NCI-H1092 (cell line): ENCODE measurements at regions not wholly inside any gene's neighbourhood (a gene's known extent, or its start where the extent isn't known, plus 50 kb on each side); places are given as distances from the start of the nearest gene placed in this dataset.

ENCODE experiments used
- DNase-seq: peaks from one replicate; lab custom pipeline; 2025; lab: John Stamatoyannopoulos, UW

DNA sequence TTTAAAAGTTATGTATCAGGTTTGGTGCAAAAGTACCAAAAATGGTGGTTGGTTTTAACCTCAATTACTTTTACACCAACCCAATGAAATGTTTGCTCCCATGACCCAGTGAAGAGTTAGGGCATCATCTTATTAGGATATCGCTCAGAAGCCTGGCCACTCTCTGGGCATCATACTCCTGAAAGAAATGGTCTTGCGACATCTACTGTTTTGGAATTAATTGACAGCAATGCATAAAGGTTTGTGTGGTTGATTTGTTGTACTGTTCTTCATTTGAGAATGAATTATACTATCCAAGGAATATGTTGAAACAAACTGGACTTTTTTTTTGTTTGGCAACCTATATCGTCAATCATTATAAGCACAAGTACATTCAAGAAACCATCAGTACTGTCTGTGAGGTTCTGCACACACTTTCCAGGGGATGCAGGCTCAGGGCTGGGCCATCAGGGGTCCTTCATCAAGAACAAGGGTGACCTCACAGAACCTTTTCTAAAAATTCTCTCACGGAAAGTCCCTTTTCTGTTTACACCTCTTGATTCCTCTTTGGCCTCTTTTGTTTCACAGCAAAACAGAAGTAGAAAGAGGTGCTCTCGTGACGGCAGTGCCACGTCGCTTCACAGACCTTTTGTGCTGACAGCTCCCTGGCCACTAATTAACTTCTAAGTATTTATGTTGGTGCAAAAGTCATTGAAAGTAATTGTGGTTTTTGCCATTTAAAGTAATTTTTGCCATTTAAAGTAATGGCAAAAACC lies 117.2 kb upstream of the KLF6 start:
- DNase-seq, result no peak

DNA sequence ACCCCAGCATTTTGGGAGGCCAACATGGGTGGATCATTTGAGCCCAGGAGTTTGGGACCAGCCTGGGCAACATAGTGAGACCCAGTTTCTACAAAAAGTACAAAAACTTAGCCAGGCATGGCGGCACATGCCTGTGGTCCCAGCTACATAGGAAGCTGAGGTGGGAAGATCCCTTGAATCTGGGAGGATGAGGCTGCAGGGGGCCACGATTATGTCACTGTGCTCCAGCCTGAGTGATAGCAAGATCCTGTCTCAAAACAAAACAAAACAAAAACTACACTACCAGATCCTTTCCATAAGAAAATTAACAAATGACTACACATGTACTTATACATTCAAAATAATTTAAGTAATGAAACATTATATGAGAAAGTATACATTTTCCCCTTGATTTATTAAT lies 116.4 kb upstream of the KLF6 start:
- DNase-seq, result no peak

DNA sequence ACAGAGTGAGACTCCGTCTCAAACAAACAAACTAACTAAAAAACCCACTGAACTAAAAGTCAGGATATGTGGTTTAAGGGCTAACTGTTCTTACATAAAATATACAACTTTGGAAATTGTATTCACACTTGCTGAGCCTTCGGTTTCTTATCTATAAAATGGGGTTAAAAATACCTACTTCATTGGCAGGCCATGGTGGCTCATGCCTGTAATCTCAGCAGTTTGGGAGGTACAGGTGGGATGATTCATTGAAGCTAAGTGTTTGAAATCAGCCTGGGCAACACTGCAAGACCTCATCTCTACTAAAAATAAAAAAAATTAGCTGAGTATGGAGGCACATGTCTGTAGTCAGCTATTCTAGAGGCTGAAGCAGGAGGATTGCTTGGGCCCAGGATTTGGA lies 115.4 kb upstream of the KLF6 start:
- DNase-seq, result no peak

DNA sequence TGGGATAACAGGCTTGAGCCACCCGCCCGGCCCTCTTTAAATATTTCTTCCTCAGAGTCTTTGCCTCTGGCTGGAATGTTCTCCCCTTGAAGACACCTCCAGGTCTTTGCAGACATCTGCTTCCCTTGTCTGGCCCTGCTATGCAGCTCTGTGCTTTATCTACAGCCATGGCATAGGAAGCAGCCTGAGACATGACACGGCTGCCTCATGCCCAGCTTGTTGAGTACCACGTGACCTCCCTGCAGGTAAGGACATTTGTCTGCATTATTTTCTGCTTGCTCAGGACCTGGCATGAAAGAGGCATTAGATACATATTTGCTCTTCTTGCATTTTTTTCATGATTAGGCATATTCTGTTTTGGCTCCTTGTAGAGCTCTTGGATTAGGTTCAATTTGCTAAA lies 113.8 kb upstream of the KLF6 start:
- DNase-seq, result no peak

DNA sequence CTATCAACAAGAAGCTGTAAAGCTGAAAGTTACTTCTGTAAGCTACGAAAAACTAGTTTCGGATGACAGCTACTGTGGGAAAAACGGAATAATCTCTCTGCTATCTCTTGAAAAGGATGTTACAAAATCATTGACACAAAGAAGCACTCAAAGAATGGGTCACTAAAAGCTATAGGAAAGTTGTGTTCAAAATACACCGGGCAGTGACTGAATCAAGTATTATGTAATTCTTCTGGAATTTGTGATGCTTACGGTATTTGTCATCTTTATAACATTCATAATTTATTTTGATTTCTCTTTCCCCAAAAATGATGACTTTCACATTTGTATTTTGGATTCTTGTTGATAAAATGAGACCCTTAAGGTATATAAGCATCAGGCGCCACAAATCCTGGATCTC lies 112.1 kb upstream of the KLF6 start:
- no peak for DNase-seq

DNA sequence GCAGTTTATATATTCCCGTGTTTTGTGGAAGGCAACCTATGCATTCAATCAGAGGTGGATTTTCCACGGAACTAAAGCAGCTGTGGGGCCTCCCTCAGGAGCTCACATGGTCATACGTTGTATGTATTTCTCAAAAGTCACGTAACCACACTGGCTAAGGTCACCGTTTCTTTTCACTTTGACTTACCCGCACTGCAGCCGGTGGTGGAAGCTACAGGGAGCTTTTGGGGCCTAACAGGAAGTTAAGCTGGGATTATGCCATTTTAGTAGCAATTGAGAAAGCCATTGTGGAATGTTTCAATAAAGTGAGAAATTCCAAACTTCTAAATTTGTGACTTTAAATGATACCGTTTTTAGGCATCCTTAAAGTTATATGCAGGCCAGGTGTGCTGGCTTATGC lies 111.2 kb upstream of the KLF6 start:
- DNase-seq, result no peak

DNA sequence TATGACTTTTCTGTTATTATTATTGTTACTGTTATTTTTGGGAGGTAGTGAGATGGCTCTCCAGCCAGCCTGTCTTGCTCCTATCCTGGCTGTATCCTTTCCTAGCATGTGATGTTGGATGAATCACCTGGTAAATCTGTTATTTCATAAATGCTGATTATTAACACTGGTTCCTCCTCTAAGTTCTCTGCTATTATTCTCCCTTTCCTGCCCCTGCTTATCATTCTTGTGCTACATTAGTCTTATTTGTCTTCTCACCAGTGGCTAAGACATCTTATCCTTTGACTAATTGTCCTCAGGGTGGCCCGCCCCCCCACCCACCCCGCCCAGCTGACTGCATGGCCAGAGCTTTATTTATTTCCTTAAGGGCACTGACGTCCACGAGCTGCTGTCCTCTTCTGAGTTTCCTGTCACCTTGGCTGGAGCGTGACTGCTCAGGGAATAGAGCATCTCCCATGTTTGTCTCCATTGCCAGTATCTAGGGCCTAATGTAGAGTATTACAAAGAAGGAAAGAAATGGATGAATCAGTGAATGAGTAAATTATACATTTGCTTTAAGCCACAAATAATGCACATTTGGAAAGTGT lies 110.1 kb upstream of the KLF6 start:
- no peak for DNase-seq

DNA sequence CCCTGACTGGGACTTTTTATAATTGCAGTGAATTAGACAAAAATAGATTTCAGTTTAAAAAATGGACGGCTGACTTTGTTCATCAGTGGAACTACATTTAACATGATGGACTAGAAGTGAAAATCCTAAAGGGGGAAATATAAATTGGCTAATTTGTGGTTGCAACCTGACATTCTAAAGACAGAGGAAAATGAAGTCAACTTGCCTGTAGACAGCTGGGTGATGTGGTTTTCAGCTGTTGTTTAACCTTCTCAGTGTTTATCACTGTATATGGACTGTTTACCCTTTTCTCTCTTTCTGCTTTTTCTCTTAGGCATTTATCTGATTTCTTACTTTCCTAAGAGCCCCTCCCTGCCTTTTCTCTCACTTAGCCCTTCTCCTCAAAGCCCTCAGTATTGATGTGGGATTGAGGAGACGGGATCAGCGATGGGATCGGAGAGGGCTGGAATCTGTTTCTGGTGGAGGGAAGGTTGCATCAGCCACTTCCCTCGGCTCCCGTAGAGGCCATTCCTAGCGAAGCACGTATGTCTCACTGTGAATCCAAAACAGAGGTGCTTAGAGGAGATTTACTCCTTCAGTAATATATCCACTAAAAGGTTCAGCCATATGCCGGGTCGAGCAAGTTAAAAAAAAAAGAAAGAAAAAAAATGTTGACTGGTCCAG lies 109.0 kb upstream of the KLF6 start:
- DNase-seq, result no peak

DNA sequence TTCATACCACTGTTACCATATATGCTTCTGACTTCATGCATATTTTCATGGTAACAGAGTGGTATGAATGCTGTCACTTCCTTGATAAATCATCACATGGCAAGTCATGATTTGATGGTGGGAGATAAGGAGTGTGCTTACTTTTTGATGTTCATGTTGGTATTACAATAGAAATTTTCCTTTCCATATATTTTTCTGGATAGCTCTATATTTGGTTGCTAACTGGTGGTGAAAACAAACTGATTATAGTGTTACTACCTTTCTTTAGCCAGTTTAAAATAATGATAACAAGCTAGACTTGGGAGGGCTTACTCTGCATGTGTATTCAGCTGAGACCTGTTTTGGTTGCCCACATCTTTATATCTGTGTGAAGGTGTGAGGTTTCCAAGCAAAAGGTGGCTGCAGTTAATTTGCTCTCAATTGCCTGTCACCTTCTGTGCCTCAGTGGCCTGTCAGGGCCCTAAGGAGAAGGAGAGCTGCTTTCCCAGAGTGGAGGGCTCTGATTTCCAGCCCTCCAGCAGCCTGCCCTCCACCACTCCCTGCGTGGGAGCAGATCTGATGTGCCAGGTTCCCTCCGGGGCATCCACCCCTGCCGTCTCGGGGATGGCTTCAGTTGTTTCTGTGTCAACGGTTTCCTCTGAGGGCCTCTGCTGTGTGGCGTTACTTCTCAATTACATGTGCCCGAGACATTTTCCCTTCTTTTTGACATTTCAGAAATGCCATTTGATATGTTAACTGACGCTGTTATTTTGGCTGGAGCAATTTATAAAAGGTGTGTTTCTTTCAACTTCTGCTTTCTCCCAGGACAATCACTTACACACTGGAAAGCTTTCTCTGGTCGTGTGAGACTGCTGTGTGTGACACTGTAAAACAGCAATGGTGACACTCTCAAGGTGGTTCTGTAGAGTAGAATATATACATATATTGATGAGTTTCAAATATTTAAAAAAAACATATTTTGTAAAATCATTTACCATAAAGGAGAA lies 107.7 kb upstream of the KLF6 start:
- DNase-seq, result no peak

DNA sequence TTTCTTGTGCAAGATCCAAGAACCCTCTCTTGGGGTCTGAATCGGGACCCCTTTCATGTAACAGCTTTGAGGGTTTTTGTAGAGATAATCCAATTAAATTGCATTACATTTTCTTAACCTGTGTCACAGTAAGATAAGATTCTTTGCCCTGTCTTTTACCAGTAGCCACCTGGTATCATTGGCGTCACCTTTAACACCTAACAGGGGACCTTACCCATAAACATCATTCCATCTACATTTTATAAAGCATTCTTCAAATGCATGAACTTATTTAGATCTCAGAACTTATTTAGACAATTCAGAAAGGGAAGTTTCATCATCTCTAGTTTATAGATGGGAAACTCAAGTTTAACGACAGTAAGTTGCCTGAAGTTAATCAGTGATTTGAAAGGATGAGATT lies 106.4 kb upstream of the KLF6 start:
- DNase-seq, result no peak

DNA sequence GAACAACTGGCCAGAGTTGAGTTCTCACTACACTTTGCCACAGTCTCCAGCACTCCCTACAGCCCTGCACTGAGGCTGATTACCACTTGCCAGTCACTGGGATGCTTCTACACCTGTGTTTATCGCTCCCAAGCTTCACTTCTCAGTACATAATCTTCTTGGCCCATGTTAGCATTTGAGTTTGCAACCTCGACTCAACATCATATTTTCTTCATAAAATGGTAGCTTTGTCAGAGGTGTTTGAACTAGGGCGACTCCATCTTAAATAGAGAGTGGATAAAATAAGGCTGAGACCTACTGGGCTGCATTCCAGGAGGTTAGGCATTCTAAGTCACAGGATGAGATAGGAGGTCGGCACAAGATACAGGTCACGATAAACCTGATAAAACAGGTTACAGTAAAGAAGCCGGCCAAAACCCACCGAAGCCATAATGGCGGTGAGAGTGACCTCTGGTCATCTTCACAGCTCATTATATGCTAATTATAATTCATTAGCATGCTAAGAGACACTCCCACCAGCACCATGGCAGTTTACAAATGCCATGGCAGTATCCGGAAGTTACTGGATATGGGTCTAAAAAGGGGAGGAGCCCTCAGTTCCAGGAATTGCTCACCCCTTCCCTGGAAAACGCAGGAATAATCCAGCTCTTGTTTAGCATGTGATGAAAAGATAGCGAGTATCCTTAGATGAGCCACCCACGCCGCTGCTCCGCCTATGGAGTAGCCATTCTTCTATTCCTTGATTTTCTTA lies 105.8 kb upstream of the KLF6 start:
- no peak for DNase-seq

DNA sequence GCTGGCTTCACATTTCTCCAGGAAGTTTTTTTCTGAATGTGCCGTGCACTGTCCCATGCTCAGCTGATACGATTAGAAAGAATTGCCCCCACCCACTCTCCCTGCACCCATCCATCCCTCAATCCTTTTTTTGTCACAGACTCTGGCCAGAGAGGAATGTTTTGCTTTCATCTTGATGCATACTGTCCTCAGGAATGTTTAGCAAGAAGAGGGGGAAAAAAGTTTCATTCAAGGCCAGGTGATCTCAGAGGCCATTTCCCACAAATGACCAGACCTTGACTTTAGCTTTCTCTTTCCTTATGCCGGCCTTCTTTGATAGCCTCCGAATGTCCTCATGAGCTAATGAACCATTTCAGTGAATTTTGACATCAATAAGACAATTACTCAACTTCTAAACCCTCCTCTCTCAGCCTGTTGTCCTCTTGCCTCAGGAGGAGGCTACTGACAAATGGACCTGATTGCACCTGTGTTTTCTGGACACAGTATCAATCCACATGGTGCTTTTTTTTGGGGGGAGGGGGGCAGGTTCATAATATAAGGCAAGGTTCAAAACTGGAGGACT lies 105.0 kb upstream of the KLF6 start:
- no peak for DNase-seq

DNA sequence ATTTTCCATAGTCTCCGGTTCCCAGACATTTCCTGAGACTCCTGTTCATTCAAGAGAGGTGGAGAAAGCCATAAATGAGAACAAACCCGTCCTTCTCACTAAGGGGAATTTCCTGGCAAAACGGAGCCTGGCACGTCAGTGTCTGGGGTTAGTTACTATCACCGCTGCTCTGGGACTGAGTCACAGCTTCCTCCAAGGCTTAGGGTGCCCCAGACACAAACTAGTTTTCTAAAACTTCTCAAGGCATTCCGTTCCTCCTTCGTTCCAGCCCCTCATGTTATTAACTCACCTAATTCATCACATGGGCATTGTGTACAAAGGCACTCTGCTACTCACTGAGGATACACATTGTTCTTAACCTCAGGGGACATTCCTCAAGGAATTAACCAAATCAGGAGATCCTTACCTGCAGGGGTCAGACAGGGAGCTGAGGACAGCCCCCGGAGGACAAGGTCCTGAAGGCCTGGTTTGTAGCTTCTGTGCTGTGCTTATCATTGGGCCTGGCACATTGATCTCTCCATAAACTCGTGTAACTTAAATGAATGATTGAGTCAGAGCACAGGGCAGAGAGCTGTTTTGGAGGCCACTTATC lies 103.0 kb upstream of the KLF6 start:
- no peak for DNase-seq

DNA sequence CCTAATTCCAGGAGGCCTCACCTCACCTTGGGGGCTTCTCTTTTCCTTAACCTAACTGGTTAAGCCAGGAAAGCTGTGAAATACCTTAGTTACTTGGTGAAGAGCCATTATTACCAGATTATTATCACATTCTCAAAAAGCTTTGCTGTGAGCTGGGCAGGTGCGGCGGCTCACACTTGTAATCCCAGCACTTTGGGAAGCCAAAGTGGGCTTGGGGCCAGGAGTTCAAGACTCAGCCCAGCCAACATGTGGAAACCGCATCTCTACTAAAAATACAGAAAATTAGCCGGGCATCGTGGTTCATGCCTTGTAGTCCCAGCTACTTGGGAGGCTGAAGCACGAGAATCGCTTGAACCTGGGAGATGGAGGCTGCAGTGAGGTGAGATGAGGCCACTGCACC lies 102.4 kb upstream of the KLF6 start:
- DNase-seq, result no peak

DNA sequence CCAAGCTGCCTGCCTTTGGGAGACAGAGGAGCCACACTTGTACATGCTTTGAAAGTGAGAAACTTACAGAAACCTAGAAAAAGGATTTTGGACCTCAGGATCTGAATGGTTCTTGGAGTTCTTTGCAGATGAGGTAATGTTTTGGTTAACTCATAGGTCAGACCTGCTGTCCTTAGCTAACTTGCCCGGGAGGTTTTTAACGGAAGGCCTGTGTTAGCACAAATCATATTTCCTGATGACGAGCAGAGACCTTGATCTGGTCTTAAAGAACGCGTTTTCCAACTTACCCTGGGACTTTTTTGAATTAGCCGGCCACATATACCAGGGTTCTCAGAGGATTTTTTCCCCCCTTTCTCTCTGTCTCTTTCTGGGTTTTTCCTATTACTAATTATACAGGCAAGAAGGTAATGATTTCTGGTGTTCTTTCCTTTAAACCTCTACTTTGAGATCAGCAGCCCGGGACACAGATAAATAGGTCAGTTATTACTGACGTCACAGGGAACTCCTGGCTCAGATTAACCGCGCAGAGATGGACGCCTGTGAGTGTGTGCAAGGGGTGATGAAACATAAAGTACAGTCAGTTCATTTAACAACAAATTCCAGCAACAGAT lies 101.7 kb upstream of the KLF6 start:
- DNase-seq, result no peak

DNA sequence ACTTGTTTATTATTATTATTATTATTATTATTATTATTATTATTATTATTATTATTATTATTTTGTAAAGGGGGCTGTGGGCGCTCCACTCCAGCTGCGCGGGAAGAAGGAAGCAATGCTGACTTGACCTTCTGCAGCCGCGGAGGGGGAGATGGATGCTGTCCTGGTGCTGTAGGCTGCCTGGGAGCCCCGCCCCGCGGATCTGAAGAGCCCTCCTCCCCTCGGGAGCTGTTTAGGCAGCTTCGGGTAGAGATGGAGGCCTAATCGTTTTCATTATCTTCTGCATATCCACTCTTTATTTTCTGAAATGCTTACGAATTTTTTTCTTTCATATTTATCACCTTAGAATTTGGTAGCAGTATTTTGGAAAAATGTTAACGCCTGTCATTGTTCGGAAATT lies 101.2 kb upstream of the KLF6 start:
- DNase-seq, result no peak

DNA sequence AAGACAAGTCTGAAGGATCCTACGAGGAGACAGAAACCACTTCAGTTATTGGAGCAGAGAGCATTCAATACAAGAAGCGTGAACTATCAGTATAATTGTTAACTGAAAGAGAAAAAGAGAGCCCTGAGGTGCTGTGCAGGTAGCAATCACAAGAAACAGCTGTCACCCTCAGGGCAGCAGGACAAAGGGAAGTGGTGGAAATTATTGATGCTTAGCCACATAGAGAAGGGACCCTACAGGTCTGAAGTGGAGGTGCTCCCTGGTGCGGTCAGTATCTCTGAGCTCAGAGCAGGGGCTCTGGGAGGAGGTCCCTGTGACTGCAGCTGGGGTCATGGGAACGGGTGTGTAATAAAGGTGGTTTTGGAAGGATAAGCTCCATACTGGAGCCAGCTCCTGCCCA lies 97.8 kb upstream of the KLF6 start:
- DNase-seq, result no peak

DNA sequence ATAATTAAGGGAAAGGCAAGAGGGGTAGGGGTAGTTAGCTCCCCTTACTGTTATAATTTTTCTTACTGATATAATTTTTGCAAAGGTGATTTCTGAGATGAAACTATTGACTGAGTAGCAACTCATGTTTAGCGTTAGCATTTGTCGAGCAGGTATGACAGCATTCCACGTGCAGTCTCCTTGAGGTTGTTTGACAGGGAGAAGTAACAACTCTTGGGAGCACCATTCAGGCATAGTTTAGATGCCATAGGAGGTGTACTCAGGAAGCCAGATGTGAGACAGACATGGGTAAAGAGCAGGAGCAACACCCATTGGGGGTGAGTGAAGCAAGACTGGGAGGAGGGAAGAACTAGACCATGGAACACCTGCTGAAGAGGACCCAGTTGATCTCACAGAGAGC lies 96.6 kb upstream of the KLF6 start:
- no peak for DNase-seq

DNA sequence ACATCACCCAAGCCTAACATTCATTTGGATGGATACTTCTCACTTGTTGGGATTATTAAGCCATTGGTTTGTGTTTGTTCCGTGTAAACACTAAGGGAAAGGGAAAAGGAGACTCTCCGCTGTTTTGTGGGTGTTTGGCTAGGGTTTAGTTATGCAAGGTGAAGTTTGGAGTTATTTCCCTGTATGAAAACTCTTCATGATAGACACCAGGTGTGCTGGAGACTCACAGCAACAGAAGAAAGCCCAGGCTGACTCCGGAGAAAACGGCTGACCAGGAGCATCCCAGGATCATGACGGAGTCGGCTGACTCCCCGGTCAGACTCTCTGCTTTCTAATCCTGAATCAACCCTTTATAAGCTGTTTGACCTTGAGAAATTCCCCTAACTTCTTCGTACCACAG lies 94.1 kb upstream of the KLF6 start:
- DNase-seq, result no peak

DNA sequence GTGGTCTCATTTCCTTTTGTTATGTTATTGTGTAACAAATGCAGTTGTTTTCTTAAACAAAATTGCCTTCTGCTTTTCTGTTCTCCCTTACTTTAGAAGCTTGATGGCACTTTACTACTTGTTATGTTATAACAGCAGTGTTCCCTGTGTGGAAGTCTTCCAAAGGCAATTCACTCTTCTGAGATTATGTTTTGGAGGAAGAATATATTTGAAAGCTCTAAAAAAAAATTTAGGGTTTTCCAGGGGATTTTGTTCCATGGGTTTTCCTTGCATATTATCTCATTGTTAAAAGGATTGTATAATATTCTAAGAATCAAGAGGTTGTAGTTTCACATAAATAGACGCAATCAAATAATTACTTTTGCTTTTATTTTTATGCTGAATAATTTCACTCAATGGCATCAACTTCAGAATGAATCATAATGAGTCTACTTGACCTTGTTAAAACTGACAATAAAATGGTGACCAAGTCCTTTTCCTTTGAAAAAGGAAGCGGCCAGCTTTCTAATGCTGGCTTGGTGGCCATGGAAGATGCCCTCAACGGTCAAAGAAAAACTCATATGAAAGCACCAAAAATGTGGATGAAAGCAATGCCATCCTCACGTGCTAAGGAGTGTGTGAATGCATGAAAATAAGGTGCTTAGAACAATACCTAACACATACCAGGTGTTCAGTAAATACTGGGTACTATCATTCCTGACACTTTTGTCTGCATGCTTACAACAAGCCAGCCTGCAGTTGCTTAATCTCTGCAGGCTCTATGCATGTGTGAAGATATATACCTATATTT lies 92.4 kb upstream of the KLF6 start:
- DNase-seq, result no peak
